ENCODE measurements at regions not wholly inside any gene's neighbourhood (a gene's known extent, or its start where the extent isn't known, plus 50 kb on each side); places are given as distances from the start of the nearest gene placed in this dataset.
"Not testable (repeated sequence)": the region's sequence is repeated elsewhere in the genome, so short reads cannot be mapped to it uniquely, and the experiment has no call there.

- H3K23ac ChIP-seq (ENCODE audit: insufficient read length, low read depth, low read length) = no peak overlapping the region
- H2BK5ac ChIP-seq (ENCODE audit: insufficient read length, low read length) = no peak overlapping the region
- no peak overlapping the region for H3K14ac ChIP-seq (ENCODE audit: insufficient read depth, low read length)
- Mint-ChIP-seq H3K36me3 (ENCODE audit: insufficient read depth in 1 of 3, low read depth in 3 of 3) (peaks cover 7 to 17% (median 8%) of the 10 kb centered on the region in 3 experiments; a peak in 6 of 7 replicates), H3K4me1 (no peaks in the 10 kb centered on the region), H3K4me3 (no peak overlapping the region), H3K27me3 (ENCODE audit: low read depth) (peaks cover 3% of the 10 kb centered on the region; the same call in 1 of the 2 replicates), H3K9me3 (peaks cover 23 to 25% of the 10 kb centered on the region in 2 experiments), H3K27ac (no peak overlapping the region)
- no peak overlapping the region for H4K5ac ChIP-seq (ENCODE audit: insufficient read length, low read depth, low read length)
- no peak overlapping the region for H2AK5ac ChIP-seq (ENCODE audit: insufficient read length, low read length)
- H3K4ac ChIP-seq (ENCODE audit: low read depth, low read length) = no peak overlapping the region
- H3K9me3 ChIP-seq (ENCODE audit: control insufficient read depth, low read depth, low read length) = no peaks in the 10 kb centered on the region
- no peak for DNase-seq
- no peak overlapping the region for H3K4me2 ChIP-seq (ENCODE audit: insufficient read depth, insufficient read length, low read length)
- no peak overlapping the region for H3K56ac ChIP-seq (ENCODE audit: insufficient read length, low read depth, low read length)
- no peak overlapping the region for H3K27ac ChIP-seq (ENCODE audit: insufficient read length, low read depth, low read length)
- H3K79me2 ChIP-seq (ENCODE audit: insufficient read depth, low read length) = no peaks in the 10 kb centered on the region
- H4K20me1 ChIP-seq (ENCODE audit: control insufficient read depth, insufficient read depth, insufficient read length) = no peaks in the 10 kb centered on the region
- H2BK20ac ChIP-seq (ENCODE audit: low read depth, low read length, poor library complexity, severe bottlenecking) = no peak overlapping the region
- H4K8ac ChIP-seq (replicated peaks; ENCODE audit: insufficient read length, low read depth, low read length) = no peak overlapping the region
- H3T11ph ChIP-seq (ENCODE audit: low read length) = no peak overlapping the region
- TF ChIP-seq CTCF (conservative IDR thresholded peaks at IDR 0.05) = no peak
- no peaks in the 10 kb centered on the region for H3K23me2 ChIP-seq (ENCODE audit: insufficient read length, low read depth, low read length, poor library complexity, severe bottlenecking)
- no peaks in the 10 kb centered on the region for H3K27me3 ChIP-seq (ENCODE audit: insufficient read depth, low read length)
- H2AFZ ChIP-seq (ENCODE audit: low read length) = no peak overlapping the region
- WGBS (ENCODE audit: extremely low coverage, insufficient read length, low lambda C conversion rate) = no CpG with 5 or more reads among the region's 2 CpGs
- no peak overlapping the region for H2BK12ac ChIP-seq (ENCODE audit: insufficient read length, low read depth, low read length)
- H3K18ac ChIP-seq (ENCODE audit: insufficient read length, low read depth, low read length) = no peak overlapping the region
- no peaks in the 10 kb centered on the region for H3K79me1 ChIP-seq (ENCODE audit: insufficient read depth, low read depth, low read length, poor library complexity, severe bottlenecking)
- no peak overlapping the region for H2BK15ac ChIP-seq (ENCODE audit: low read depth, low read length)
- H3K9ac ChIP-seq (ENCODE audit: extremely low read depth, insufficient read length, low read length) = no peak overlapping the region
- no peak overlapping the region for H2BK120ac ChIP-seq (ENCODE audit: low read depth, low read length, poor library complexity, severe bottlenecking)
- H3K4me1 ChIP-seq (ENCODE audit: insufficient read depth, low read length) = no peaks in the 10 kb centered on the region
- no peak overlapping the region for H4K91ac ChIP-seq (ENCODE audit: insufficient read length, low read depth, low read length)
Measured at GRCh38 chr13:79612604-79613003, 131.6 kb downstream of the NDFIP2 start.

GRCh38 chr13:79607895-79608294 is 126.9 kb downstream of the NDFIP2 start:
- H3K56ac ChIP-seq (ENCODE audit: insufficient read length, low read depth, low read length); H4K8ac ChIP-seq (replicated peaks; ENCODE audit: insufficient read length, low read depth, low read length); H2AFZ ChIP-seq (ENCODE audit: low read length); H3K23me2 ChIP-seq (ENCODE audit: insufficient read length, low read depth, low read length, poor library complexity, severe bottlenecking); H3K79me1 ChIP-seq (ENCODE audit: insufficient read depth, low read depth, low read length, poor library complexity, severe bottlenecking); H3K27me3 ChIP-seq (ENCODE audit: insufficient read depth, low read length); H2BK5ac ChIP-seq (ENCODE audit: insufficient read length, low read length); H3K79me2 ChIP-seq (ENCODE audit: insufficient read depth, low read length); H3K9ac ChIP-seq (ENCODE audit: extremely low read depth, insufficient read length, low read length); H3K27ac Mint-ChIP-seq; H3K27me3 Mint-ChIP-seq (ENCODE audit: low read depth); H3K4me3 Mint-ChIP-seq; H3K14ac ChIP-seq (ENCODE audit: insufficient read depth, low read length); H3K4me1 Mint-ChIP-seq; H3K9me3 ChIP-seq (ENCODE audit: control insufficient read depth, low read depth, low read length); H3T11ph ChIP-seq (ENCODE audit: low read length); H4K5ac ChIP-seq (ENCODE audit: insufficient read length, low read depth, low read length); H2AK5ac ChIP-seq (ENCODE audit: insufficient read length, low read length); H3K4me1 ChIP-seq (ENCODE audit: insufficient read depth, low read length); H2BK15ac ChIP-seq (ENCODE audit: low read depth, low read length); H2BK20ac ChIP-seq (ENCODE audit: low read depth, low read length, poor library complexity, severe bottlenecking); H4K20me1 ChIP-seq (ENCODE audit: control insufficient read depth, insufficient read depth, insufficient read length); H3K18ac ChIP-seq (ENCODE audit: insufficient read length, low read depth, low read length); H3K23ac ChIP-seq (ENCODE audit: insufficient read length, low read depth, low read length); DNase-seq; H3K4me2 ChIP-seq (ENCODE audit: insufficient read depth, insufficient read length, low read length); H2BK12ac ChIP-seq (ENCODE audit: insufficient read length, low read depth, low read length); H2BK120ac ChIP-seq (ENCODE audit: low read depth, low read length, poor library complexity, severe bottlenecking); H4K91ac ChIP-seq (ENCODE audit: insufficient read length, low read depth, low read length); H3K4ac ChIP-seq (ENCODE audit: low read depth, low read length); H3K27ac ChIP-seq (ENCODE audit: insufficient read length, low read depth, low read length): not testable (repeated sequence)
- H3K9me3 Mint-ChIP-seq = peaks cover 19 to 20% of the 10 kb centered on the region in 2 experiments; a peak in 4 of 5 replicates
- peaks cover 2 to 11% (median 5%) of the 10 kb centered on the region in 3 experiments; a peak in 5 of 7 replicates for H3K36me3 Mint-ChIP-seq (ENCODE audit: insufficient read depth in 1 of 3, low read depth in 3 of 3)
